D341Med (cell line): ENCODE measurements at regions not wholly inside any gene's neighbourhood (a gene's known extent, or its start where the extent isn't known, plus 50 kb on each side); places are given as distances from the start of the nearest gene placed in this dataset.

ENCODE experiments used
- DNase-seq: peaks from one replicate; pipeline ENCODE4 v3.0.0; 2012; ENCODE audit warnings: low spot score

DNA sequence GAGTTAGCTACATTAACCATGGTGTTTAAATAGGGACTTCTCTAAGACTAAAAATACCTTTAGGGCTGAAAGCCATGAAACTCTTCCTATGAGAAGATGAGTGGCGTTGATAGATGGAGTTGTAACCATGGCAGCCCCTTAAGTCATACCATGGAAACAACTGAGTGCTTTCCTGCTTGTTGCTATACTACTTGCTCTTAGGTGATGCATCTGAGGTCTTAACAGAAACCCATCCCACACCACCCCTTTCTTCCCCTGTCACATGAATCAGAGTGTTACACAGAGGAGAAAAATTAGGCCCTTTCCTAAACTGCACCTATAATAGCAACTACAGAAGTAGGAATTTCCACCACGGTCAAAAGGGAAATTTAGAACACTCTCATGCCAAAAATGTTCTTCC, 64.3 kb upstream of the ZC3H12C start:
- no peak for DNase-seq

- no peak for DNase-seq
Observed at GRCh38 chr11:110029714-110030113, 63.5 kb upstream of the ZC3H12C start.

GRCh38 chr11:110031171-110031570, 62.0 kb upstream of the ZC3H12C start:
- no peak for DNase-seq

- no peak for DNase-seq
Observed at GRCh38 chr11:110032259-110032658, 60.9 kb upstream of the ZC3H12C start.

GRCh38 chr11:110032957-110033570, 60.1 kb upstream of the ZC3H12C start:
- no peak for DNase-seq

GRCh38 chr11:110034806-110035205, 58.4 kb upstream of the ZC3H12C start:
- no peak for DNase-seq

- no peak for DNase-seq
Observed at GRCh38 chr11:110035357-110035756, 57.8 kb upstream of the ZC3H12C start.

GRCh38 chr11:110038201-110038600, 55.0 kb upstream of the ZC3H12C start:
- no peak for DNase-seq
